SU-DHL-6 (cell line): ENCODE measurements at regions not wholly inside any gene's neighbourhood (a gene's known extent, or its start where the extent isn't known, plus 50 kb on each side); places are given as distances from the start of the nearest gene placed in this dataset.

Experiments
- CTCF ChIP-seq: fragments of 200-600 bp; sonication (generic); IDR thresholded peaks from one replicate; pipeline ENCODE4 v1.5.1; 2017; ENCODE audit warnings: antibody characterized with exemption, mild to moderate bottlenecking, low read length, moderate library complexity; ENCODE audit not compliant: insufficient read depth, poor library complexity, severe bottlenecking
- EZH2phosphoT487 ChIP-seq: fragments of 200-600 bp; sonication (generic), shearing (Covaris generic); conservative IDR thresholded peaks from 2 replicates; pipeline ENCODE4 v1.6.1; 2018; ENCODE audit warnings: mild to moderate bottlenecking, antibody characterized with exemption, low read length, moderate library complexity, mixed read lengths

- TF ChIP-seq CTCF, result no peak
- TF ChIP-seq EZH2phosphoT487, result no peak
Observed at GRCh38 chr16:17836868-17837602, 366.3 kb upstream of the XYLT1 start.
